ENCODE measurements at regions not wholly inside any gene's neighbourhood (a gene's known extent, or its start where the extent isn't known, plus 50 kb on each side); places are given as distances from the start of the nearest gene placed in this dataset.

GRCh38 chr1:219465212-219466093 is 147.5 kb downstream of the ZC3H11B start:
- no peak overlapping the region for H3K4me3 ChIP-seq (ENCODE audit: low read depth, low read length)
- CTCF ChIA-PET, result no interaction called here
- H3K27ac ChIP-seq (ENCODE audit: extremely low read depth, low read depth, low read length), result no peak overlapping the region
- POLR2A ChIA-PET, result no interaction called here
- H3K9me3 ChIP-seq (ENCODE audit: control insufficient read depth, insufficient read depth, low read depth, low read length), result no peaks in the 10 kb centered on the region
- H3K36me3 ChIP-seq (ENCODE audit: control insufficient read depth in 2 of 2, insufficient read depth in 1 of 2, low read length in 2 of 2), result no peaks in the 10 kb centered on the region
- no peaks in the 10 kb centered on the region for H3K4me1 ChIP-seq (ENCODE audit: control insufficient read depth, insufficient read depth, low read length)
- TF ChIP-seq AEBP2 (tag by site-specific recombination; IDR thresholded peaks at IDR 0.05; ENCODE audit: borderline replicate concordance) (no peak), KLF9 (tag by site-specific recombination; IDR thresholded peaks at IDR 0.05; ENCODE audit: low read depth) (no peak), ZNF692 (tag by site-specific recombination; IDR thresholded peaks at IDR 0.05) (no peak), ZNF776 (tag by site-specific recombination; IDR thresholded peaks at IDR 0.05; ENCODE audit: borderline replicate concordance) (no peak), PRDM10 (tag by site-specific recombination; IDR thresholded peaks at IDR 0.05) (no peak), REST (tag by site-specific recombination; IDR thresholded peaks at IDR 0.05) (no peak), ZNF132 (tag by site-specific recombination; IDR thresholded peaks at IDR 0.05; ENCODE audit: borderline replicate concordance) (no peak), ZNF140 (tag by site-specific recombination; IDR thresholded peaks at IDR 0.05) (no peak), HOXA7 (CRISPR knock-in tag; IDR thresholded peaks at IDR 0.05; ENCODE audit: borderline replicate concordance) (no peak), ZNF112 (tag by site-specific recombination; IDR thresholded peaks at IDR 0.05) (no peak)

GRCh38 chr1:219463636-219464035 is 149.3 kb downstream of the ZC3H11B start:
- CTCF ChIA-PET, result no interaction called here
- POLR2A ChIA-PET, result no interaction called here
- no peak overlapping the region for H3K4me3 ChIP-seq (ENCODE audit: low read depth, low read length)
- H3K9me3 ChIP-seq (ENCODE audit: control insufficient read depth, insufficient read depth, low read depth, low read length), result no peaks in the 10 kb centered on the region
- H3K27ac ChIP-seq (ENCODE audit: extremely low read depth, low read depth, low read length), result no peak overlapping the region
- no peaks in the 10 kb centered on the region for H3K36me3 ChIP-seq (ENCODE audit: control insufficient read depth in 2 of 2, insufficient read depth in 1 of 2, low read length in 2 of 2)
- H3K4me1 ChIP-seq (ENCODE audit: control insufficient read depth, insufficient read depth, low read length), result no peaks in the 10 kb centered on the region
- TF ChIP-seq ZSCAN5A (tag by site-specific recombination; IDR thresholded peaks at IDR 0.05) (no peak), SP3 (tag by site-specific recombination; IDR thresholded peaks at IDR 0.05) (no peak), GFI1B (tag by site-specific recombination; IDR thresholded peaks at IDR 0.05) (no peak), ZNF513 (tag by site-specific recombination; IDR thresholded peaks at IDR 0.05) (no peak), HIC1 (tag by site-specific recombination; IDR thresholded peaks at IDR 0.05) (no peak), ZNF580 (tag by site-specific recombination; IDR thresholded peaks at IDR 0.05) (no peak), ZNF558 (tag by site-specific recombination; IDR thresholded peaks at IDR 0.05) (no peak)
